GM12878 (cell line): ENCODE measurements at regions not wholly inside any gene's neighbourhood (a gene's known extent, or its start where the extent isn't known, plus 50 kb on each side); places are given as distances from the start of the nearest gene placed in this dataset.

Experiments
- ATF7 ChIP-seq: fragments of 450-650 bp; IDR thresholded peaks from 2 replicates; pipeline ENCODE4 v1.6.1; 2016; ENCODE audit warnings: low read depth, mild to moderate bottlenecking
- CTCF ChIP-seq, 3 experiments: IDR thresholded peaks in 2 of 3; conservative IDR thresholded peaks in 1 of 3; 2 replicates each; pipeline ENCODE4 v1.5.1; 2011; ENCODE audit warnings: low read depth in 3 of 3, low read length in 3 of 3, mild to moderate bottlenecking in 3 of 3, control low read depth in 2 of 3, moderate library complexity in 2 of 3, inconsistent platforms in 1 of 3, mixed read lengths in 1 of 3; ENCODE audit not compliant: control insufficient read depth in 2 of 3, insufficient read depth in 1 of 3; ENCODE audit errors: extremely low read depth in 1 of 3
- E2F4 ChIP-seq: IDR thresholded peaks from 2 replicates; pipeline ENCODE4 v1.6.1; 2012; ENCODE audit warnings: low read depth, low read length, improper control_type of control experiment
- FOS ChIP-seq: IDR thresholded peaks from 3 replicates; pipeline ENCODE4 v1.6.1; 2011; ENCODE audit warnings: borderline replicate concordance; ENCODE audit not compliant: insufficient read length; ENCODE audit errors: extremely low read depth
- SUPT20H ChIP-seq: IDR thresholded peaks from 2 replicates; pipeline ENCODE4 v1.6.1; 2011; ENCODE audit warnings: low read depth, mild to moderate bottlenecking, low read length, moderate library complexity, borderline replicate concordance; ENCODE audit not compliant: control insufficient read depth

GRCh38 chr12:18146363-18146762 is 56.4 kb upstream of the RERGL start:
- TF ChIP-seq E2F4 (no peak), FOS (no peak), SUPT20H (no peak), ATF7 (no peak), CTCF (IDR thresholded peaks at IDR 0.05 in 2 of 3, conservative IDR thresholded peaks at IDR 0.05 in 1 of 3; ENCODE audit: control insufficient read depth in 2 of 3, extremely low read depth in 1 of 3, insufficient read depth in 1 of 3, low read depth in 3 of 3, low read length in 3 of 3) (no peak)
